ENCODE measurements at regions not wholly inside any gene's neighbourhood (a gene's known extent, or its start where the extent isn't known, plus 50 kb on each side); places are given as distances from the start of the nearest gene placed in this dataset.

- DNase-seq, result no peak
Measured at GRCh38 chr13:62360609-62361008, 945.0 kb upstream of the PCDH20 start.

- DNase-seq, result no peak
Measured at GRCh38 chr13:62358646-62358932, 942.9 kb upstream of the PCDH20 start.

DNA sequence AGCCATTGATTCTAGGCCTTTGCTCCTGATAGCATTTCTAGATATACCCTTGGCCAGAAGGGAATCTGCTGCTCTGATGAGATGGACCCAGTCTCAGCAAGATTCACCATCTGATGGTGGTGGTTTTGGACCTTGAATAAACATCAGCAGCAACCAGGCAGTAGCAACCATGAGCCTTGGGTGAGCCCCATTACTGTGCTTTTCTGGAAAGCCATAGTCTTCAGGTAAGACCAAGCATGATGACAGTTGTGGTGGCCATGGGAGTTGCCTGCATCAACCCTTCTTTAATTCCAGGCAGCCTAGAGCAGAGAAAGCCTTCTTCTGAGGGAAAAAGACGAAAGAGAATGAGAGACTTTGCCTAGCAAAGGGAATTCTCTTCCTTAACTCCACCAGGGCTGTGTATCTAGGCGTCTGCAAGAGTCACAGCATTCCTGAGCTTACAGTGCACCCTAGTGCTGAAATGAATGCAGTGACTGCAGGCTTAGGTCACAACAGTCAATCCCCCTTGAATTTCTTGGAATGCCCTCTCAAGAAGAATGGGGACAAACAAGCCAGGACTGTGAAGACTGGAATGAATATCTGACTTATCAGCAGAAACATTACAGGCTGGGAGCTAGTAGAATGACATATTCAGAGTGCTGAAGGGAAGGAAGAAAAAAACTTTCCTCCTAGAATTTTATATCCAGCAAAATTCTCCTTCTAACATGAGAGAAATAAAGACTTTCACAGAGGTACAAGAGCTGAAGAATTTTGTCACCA lies 942.4 kb upstream of the PCDH20 start:
- no peak for DNase-seq

DNA sequence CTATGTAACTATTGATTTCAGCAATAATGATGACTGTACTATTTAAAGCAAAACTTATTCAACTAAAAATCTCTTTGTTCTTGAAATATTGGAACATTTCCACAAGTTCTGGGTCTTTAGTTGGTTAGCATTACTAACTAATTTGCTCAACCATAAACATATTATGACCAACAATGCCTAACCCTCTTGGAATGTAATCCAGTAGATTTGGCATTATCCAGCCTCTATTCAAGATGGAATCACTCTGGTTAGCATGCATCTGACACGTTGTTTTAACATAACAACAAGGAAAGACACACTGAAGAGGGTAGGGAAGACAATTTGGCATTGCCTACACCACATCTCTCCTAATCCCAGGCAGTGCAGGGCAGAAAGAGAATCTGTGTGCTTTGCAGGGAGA lies 941.3 kb upstream of the PCDH20 start:
- DNase-seq, result no peak

DNA sequence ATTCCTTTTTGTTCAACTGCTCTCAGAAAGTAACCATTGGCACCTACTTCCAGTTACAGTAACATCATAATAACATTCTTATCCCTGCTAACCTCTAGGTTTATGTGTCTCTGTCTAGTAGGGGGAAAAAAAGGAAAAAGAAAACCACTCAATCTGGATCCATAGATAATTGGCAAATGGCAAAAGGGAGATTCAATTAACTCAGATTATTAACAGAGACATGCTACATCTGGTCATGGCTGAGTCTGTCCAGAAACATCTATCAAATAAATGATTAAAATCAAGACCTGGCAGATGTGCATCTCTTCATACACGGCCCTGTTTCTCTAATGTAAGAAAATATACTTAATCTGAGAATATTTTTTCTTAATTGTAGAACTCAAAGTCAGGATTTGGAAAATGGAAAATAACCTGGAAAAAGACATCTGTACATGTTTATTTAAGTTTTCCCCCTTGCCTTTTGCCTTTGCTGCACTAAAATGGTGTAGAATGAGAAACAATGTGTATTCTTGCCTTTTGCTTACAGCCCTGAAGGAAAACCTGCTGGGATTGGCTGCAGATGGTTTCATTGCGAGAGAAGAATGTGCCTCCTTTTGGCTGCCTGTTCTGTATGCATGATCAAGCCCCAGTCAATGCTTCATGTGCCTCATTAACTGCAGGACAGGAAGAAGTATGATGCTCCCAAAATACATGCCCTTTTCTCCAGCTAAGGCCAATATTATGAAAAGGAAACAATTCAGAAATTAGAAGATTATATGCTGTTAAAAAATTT lies 921.6 kb upstream of the PCDH20 start:
- no peak for DNase-seq

DNA sequence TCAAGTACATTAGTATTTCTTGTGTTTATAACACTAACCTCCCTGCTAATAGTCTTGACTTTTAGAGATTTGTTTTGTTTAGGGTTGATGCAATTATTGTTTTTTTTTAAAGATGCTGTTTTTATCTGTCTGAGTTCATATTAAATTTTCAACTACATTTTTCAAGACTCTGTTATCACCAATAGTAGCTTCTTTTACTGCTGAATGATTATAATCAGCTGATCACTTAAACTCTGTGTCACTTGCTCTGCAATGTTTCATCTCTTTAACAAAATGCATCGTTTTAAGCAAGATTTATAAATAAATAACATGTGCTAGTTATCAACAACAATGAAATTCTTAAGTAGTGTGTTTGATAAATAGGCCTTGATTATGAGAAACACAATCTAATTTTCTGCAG lies 920.9 kb upstream of the PCDH20 start:
- no peak for DNase-seq

DNA sequence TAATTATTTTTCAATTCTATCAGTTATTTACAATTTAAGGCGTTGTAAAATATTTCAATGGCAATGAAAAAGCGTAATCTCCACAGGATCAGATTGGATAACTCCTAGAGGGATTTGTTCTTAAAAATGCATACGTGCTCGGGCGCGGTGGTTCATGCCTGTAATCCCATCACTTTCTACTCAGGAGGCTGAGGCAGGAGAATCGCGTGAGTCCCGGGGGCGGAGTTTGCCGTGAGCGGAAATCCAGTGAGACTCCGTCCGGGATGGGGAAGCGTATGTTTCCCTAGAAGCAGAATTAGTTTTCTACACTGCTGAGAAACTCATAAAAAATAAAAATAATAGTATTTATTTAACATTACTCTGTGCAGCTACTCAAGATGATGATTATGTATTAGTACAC lies 917.8 kb upstream of the PCDH20 start:
- DNase-seq, result no peak

DNA sequence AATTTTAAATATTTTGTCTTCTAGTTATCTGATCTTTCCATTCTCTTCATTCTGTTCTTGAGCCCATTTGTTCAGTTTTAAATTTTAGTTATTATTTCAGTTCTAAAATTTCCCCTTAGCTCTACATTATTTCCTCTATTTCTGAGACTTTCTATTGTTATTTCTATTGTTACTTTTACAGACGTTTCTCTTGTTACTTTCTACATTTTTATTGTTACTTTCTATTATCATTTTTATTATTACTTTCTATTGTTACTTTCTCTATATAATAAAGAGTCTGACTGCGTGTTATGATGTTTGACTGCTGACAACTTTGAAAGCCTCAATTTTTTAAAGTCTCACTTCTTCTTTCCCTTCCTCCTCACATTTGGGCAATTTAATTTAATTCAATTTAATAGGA lies 915.7 kb upstream of the PCDH20 start:
- DNase-seq, result no peak

- no peak for DNase-seq
Measured at GRCh38 chr13:62327367-62327766, 911.7 kb upstream of the PCDH20 start.

GRCh38 chr13:62324842-62325241 lies 909.2 kb upstream of the PCDH20 start:
- DNase-seq, result no peak

DNA sequence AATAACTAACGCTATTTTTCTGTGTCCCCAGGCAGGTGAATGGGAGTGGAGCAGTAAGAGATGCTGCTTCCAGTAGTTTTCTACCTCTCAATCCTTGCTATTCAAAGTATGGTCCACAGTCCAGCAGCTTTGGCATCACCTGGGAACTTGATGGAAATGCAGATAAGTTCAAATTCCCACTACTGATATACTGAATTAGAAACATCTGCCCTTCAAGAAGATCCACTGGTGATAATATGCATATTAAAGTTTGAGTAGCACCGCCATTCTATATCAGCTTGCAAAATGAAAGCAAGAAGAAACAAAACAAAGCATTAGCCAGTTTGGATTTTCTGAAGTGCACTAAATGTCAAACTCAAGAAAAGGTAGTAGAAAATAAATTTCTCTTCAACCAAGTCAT lies 906.2 kb upstream of the PCDH20 start:
- DNase-seq, result no peak

DNA sequence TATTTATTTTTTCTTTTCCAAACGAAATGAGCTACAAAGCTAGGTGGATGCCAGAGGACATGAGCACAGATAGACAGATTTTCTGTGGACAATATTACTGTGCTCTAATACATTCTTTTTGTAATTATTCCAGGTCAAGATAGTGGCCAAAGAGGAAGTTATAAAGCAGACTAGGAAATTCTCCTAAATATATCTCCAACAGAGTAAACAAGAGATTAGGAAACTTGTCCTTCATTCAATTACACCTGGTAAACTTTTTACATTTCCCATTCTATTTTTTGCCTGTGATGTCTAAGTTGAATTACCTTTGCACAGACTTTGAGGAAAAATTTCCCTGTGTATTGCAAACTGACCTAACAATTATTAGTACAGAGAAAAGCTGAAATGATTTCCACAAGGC lies 905.5 kb upstream of the PCDH20 start:
- DNase-seq, result no peak

DNA sequence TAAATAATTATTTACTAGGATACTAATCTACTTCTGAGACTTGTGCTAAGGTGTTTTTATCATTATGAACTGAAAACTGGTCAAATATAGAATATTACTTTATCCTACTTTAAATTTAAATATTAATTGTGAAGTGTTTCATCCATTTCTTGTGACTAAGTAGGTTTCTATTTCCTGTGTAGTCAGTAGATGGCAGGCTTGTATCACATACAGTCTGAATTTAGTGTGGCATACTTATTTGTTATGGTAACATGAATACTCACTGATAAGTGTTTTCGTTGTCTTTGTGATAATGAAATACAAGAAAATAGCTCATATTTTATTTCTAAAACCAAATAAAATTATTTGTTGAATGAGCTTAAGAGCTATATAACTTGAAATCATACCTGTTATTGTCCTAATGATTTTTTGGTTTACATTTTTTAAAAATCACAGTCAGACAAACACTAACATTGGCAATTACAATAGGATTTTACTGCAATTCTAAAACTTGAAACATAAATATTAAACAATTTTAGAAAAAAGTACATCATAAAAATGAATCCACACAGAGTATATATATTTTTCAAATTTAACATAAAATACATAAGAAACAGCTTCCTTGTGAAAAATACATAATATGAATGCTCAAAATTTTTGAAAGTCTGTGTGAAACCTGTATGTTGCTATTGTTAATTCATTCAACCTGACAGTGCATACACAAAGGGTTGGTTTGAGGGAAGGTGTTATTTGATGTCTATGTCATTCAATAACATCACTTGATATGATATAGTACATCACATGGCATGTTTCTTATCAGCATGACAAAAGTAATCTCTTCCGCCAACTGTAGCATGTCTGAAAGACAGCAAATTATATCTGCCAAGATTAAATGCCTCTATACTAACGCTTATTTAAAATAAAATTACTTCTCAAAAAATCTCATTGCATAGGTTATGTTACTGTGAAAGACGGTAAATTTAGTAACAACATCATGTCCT lies 904.8 kb upstream of the PCDH20 start:
- peak; percentile 6 for DNase-seq

DNA sequence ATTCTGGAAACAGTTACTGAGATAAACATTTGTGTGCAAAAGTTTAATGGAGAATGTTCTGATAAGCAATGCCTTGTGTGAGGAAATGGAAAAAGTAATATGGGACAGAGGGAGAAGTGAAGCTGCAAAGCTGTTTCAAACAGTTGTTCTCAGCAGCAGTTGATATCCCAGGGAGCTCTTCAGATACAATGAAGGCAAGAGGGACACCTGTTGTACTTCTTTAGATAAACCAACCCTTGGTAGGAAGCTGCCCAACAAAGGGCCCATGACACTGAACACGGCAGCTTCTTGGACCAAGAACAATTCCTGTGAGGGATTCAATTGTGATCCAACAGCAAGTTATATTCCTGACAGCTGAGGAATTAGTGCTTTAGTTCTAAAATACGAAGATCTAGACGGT lies 894.3 kb upstream of the PCDH20 start:
- DNase-seq, result no peak

GRCh38 chr13:62305756-62306155 lies 890.1 kb upstream of the PCDH20 start:
- no peak for DNase-seq

DNA sequence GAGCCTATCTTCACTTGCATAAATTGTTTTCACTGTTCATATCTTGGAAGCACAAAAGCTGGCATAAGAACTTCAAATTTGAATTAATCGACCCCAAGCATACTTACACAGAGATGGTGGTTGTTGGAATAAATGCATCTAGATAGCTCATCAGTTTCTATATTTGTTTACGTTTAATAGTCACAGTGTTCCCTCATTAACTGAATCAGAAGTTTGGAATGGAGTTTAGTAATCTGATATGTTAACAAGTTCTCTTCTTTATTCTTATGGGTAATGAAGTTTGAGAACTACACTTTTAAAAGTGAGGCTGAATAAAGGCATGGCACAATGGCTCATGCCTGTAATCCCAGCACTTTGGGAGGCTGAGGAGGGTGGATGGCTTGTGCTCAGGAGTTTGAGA lies 886.7 kb upstream of the PCDH20 start:
- DNase-seq, result no peak

GRCh38 chr13:62299988-62300387 lies 884.3 kb upstream of the PCDH20 start:
- no peak for DNase-seq

DNA sequence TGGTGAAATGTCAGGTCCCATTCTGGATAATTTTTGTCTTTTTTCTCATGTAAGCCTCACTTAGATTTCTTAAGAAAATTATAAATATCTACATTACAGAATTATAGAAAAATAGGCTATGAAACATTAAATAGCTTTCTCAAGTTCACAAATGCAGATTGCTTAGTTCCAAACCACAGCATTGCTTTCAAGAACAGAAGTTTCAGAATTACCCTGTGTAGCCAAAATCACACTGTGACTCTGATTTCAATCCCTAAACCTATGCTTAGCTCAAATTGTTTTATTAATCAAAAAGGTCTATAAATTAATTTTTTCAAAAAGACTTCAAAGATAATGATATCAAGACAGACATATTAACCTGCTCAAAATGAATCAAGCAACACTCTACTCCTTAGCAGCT lies 881.2 kb upstream of the PCDH20 start:
- no peak for DNase-seq

DNA sequence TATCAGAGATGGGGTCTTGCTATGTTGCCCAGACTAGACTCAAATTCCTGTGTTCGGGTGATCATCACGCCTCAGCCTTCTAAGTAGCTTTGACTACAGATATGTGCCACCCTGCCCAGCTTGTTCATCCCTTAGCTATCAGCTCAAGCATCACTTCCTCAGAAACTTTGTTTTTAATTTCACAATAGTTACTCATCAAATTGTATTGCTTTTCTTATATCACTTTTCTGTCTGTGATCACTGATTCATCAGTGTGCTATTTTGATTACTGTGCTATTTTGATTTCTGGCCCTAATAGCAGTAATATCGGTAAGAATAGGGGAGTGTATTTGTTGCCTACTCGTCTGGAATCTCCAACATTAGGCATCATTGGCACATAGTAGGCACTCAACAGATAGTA lies 878.6 kb upstream of the PCDH20 start:
- DNase-seq, result no peak

DNA sequence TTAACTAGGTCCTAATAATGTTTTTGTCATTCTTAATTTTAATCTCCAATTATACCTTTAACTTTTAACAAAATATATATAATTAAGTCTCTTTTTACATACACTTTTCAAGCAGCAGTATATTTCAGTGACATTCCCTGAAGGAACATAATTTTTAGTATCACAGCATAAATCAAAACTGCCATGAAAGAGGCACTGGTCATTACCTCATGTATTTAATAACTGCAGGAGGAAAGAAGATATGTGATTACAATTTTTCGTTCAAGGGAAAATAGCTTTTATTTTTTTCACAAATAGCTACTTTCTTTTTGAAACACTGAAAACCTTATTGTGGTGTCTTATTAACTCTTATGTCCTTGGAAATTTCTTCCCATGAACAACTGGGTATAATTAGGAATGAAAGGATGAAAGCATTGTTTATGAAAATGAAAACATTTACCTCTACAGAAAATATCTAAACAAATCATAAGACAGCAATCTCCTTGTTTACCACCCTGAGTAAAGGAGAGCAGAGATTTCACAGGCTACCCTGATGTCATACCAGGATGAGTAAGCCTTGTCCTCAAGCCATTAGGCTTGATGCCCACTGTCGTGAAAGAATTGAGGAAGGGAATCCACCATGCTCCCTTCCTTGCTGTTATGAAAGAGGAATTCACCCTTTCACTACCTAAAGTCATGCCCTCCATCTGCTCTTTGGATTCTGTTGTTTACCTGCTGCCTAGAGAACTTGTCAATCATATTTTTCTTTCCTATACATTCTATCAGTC lies 877.2 kb upstream of the PCDH20 start:
- no peak for DNase-seq

GRCh38 chr13:62290542-62290941 lies 874.9 kb upstream of the PCDH20 start:
- DNase-seq, result no peak

DNA sequence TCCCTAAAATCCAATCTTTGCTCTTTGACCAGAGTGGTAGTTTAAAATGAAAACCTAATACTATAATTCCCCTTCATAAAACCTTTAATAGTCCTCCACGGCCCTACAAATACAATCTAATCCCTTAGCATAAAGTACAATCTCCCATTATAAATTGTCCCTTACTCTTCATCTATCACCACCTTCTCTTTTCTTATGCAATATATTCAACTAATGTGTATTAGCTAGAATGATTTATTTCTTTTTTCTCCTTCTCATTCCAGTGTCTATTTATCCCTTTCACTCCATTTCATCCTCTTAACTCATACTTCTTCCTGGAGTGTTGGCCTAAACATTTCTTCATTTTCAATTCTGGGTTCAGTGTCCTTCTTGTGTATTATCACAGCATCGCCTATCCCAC lies 872.1 kb upstream of the PCDH20 start:
- DNase-seq, result no peak

DNA sequence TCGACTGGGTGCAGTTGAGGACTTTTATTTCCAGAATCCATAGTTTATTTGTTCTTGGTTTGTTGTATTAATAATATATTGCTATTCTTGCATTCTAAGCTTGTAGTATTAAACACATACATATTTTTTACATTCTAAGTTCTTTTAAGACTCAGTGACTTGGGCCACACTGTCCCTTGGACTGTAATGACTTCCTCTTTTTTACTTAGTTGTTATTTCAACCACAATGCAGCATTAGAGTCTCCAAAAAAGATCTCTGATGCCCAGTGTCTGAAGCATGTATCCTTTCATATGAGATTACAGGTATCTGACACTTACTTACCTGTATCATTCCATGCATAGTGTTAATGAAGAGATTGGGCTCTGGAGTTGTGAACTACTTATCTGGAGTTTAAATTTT lies 864.9 kb upstream of the PCDH20 start:
- DNase-seq, result no peak

Measured in activated CD4-positive, alpha-beta T cell treated with anti-CD3 and anti-CD28 coated beads, Interleukin-2, amount 50 U/mL, for 16 hours (primary cell).